ENCODE measurements at regions not wholly inside any gene's neighbourhood (a gene's known extent, or its start where the extent isn't known, plus 50 kb on each side); places are given as distances from the start of the nearest gene placed in this dataset.
A peak's percentile ranks its signal among the peaks of the same experiment; 100 is the strongest.

- no peak for TF ChIP-seq CTCF (IDR thresholded peaks at IDR 0.05; ENCODE audit: insufficient read depth, low read depth, low read length)
- peak; percentile 59 for DNase-seq (ENCODE audit: low read depth)
- no peak overlapping the region for H3K4me3 ChIP-seq (ENCODE audit: low read depth, low read length)
These were observed 245.6 kb upstream of the GOLIM4 start for GRCh38 chr3:168341192-168341815.

- no peak for DNase-seq (ENCODE audit: low read depth)
- H3K4me3 ChIP-seq (ENCODE audit: low read depth, low read length), result no peak overlapping the region
- no peak for TF ChIP-seq CTCF (IDR thresholded peaks at IDR 0.05; ENCODE audit: insufficient read depth, low read depth, low read length)
These were observed 242.4 kb upstream of the GOLIM4 start for GRCh38 chr3:168338161-168338560.

GRCh38 chr3:168336276-168336675 is 240.6 kb upstream of the GOLIM4 start:
- no peak for TF ChIP-seq CTCF (IDR thresholded peaks at IDR 0.05; ENCODE audit: insufficient read depth, low read depth, low read length)
- no peak overlapping the region for H3K4me3 ChIP-seq (ENCODE audit: low read depth, low read length)
- peak; percentile 2 for DNase-seq (ENCODE audit: low read depth)

- no peak for TF ChIP-seq CTCF (IDR thresholded peaks at IDR 0.05; ENCODE audit: insufficient read depth, low read depth, low read length)
- no peak overlapping the region for H3K4me3 ChIP-seq (ENCODE audit: low read depth, low read length)
- DNase-seq (ENCODE audit: low read depth), result no peak
These were observed 237.7 kb upstream of the GOLIM4 start for GRCh38 chr3:168333410-168333935.

- no peak for TF ChIP-seq CTCF (IDR thresholded peaks at IDR 0.05; ENCODE audit: insufficient read depth, low read depth, low read length)
These were observed 236.0 kb upstream of the GOLIM4 start for GRCh38 chr3:168331756-168332155.

GRCh38 chr3:168330983-168331382 is 235.3 kb upstream of the GOLIM4 start:
- no peak for DNase-seq (ENCODE audit: low read depth)
- TF ChIP-seq CTCF (IDR thresholded peaks at IDR 0.05; ENCODE audit: insufficient read depth, low read depth, low read length), result no peak
- no peak overlapping the region for H3K4me3 ChIP-seq (ENCODE audit: low read depth, low read length)

More at GRCh38 chr3:168331756-168332155, 236.0 kb upstream of the GOLIM4 start:
- no peak for DNase-seq (ENCODE audit: low read depth)
- H3K4me3 ChIP-seq (ENCODE audit: low read depth, low read length), result no peak overlapping the region

- no peak for TF ChIP-seq CTCF (IDR thresholded peaks at IDR 0.05; ENCODE audit: insufficient read depth, low read depth, low read length)
- peak; percentile 3 for DNase-seq (ENCODE audit: low read depth)
- H3K4me3 ChIP-seq (ENCODE audit: low read depth, low read length), result no peak overlapping the region
These were observed 232.1 kb upstream of the GOLIM4 start for GRCh38 chr3:168327856-168328255.

Data from fibroblast of villous mesenchyme (primary cell).